ENCODE measurements at regions not wholly inside any gene's neighbourhood (a gene's known extent, or its start where the extent isn't known, plus 50 kb on each side); places are given as distances from the start of the nearest gene placed in this dataset.

- Histone ChIP-seq H3K4me1 (peaks cover 0 to 5% of the 10 kb centered on the region in 2 donors), H3K36me3 (no peaks in the 10 kb centered on the region), H3K4me3 (no peak overlapping the region), H3K27ac (no peak overlapping the region), H3K27me3 (no peaks in the 10 kb centered on the region), H3K9me3 (no peaks in the 10 kb centered on the region)
- no peak for TF ChIP-seq POLR2A (IDR thresholded peaks at IDR 0.05)
- no peak for TF ChIP-seq CTCF (IDR thresholded peaks at IDR 0.05)
- DNase-seq, result no peak
- intact Hi-C loops (cut with DNase I; ENCODE audit: low total_unique reads), result no loop called here
These were observed 208.7 kb upstream of the PMEPA1 start for GRCh38 chr20:57918551-57918950.

GRCh38 chr20:57914205-57914604 lies 204.4 kb upstream of the PMEPA1 start:
- TF ChIP-seq CTCF (IDR thresholded peaks at IDR 0.05) (no peak), POLR2A (IDR thresholded peaks at IDR 0.05) (no peak)

GRCh38 chr20:57913156-57913930 lies 203.5 kb upstream of the PMEPA1 start:
- Histone ChIP-seq H3K27ac (no peak overlapping the region), H3K9me3 (no peaks in the 10 kb centered on the region), H3K4me1 (no peaks in the 10 kb centered on the region), H3K36me3 (no peaks in the 10 kb centered on the region), H3K27me3 (no peaks in the 10 kb centered on the region), H3K4me3 (no peak overlapping the region)
- no peak for TF ChIP-seq POLR2A (IDR thresholded peaks at IDR 0.05)
- no peak for TF ChIP-seq CTCF (IDR thresholded peaks at IDR 0.05)
- DNase-seq, result no peak
- intact Hi-C loops (cut with DNase I; ENCODE audit: low total_unique reads), result no loop called here

More at GRCh38 chr20:57914205-57914604, 204.4 kb upstream of the PMEPA1 start:
- Histone ChIP-seq H3K27me3 (no peaks in the 10 kb centered on the region), H3K9me3 (no peaks in the 10 kb centered on the region), H3K36me3 (no peaks in the 10 kb centered on the region), H3K27ac (no peak overlapping the region), H3K4me1 (no peaks in the 10 kb centered on the region), H3K4me3 (no peak overlapping the region)
- intact Hi-C loops (cut with DNase I; ENCODE audit: low total_unique reads), result no loop called here
- DNase-seq, result no peak

GRCh38 chr20:57912227-57912582 lies 202.4 kb upstream of the PMEPA1 start:
- intact Hi-C loops (cut with DNase I; ENCODE audit: low total_unique reads), result no loop called here
- TF ChIP-seq POLR2A (IDR thresholded peaks at IDR 0.05) (no peak), CTCF (IDR thresholded peaks at IDR 0.05) (no peak)
- H3K9me3 ChIP-seq, result no peaks in the 10 kb centered on the region
- no peaks in the 10 kb centered on the region for H3K36me3 ChIP-seq
- no peaks in the 10 kb centered on the region for H3K27me3 ChIP-seq
- H3K4me1 ChIP-seq, result no peaks in the 10 kb centered on the region
- H3K4me3 ChIP-seq, result no peak overlapping the region
- no peak for DNase-seq
- no peak overlapping the region for H3K27ac ChIP-seq

GRCh38 chr20:57911512-57912226 lies 201.9 kb upstream of the PMEPA1 start:
- no peak overlapping the region for H3K4me3 ChIP-seq
- no peaks in the 10 kb centered on the region for H3K27me3 ChIP-seq
- no peaks in the 10 kb centered on the region for H3K36me3 ChIP-seq
- intact Hi-C loops (cut with DNase I; ENCODE audit: low total_unique reads), result no loop called here
- TF ChIP-seq CTCF (IDR thresholded peaks at IDR 0.05), result no peak
- no peak for TF ChIP-seq POLR2A (IDR thresholded peaks at IDR 0.05)
- DNase-seq, result no peak
- no peak overlapping the region for H3K27ac ChIP-seq
- H3K4me1 ChIP-seq, result no peaks in the 10 kb centered on the region
- no peaks in the 10 kb centered on the region for H3K9me3 ChIP-seq

Measured in uterus (tissue), 3 donors.